GM19455 (cell line): ENCODE measurements at regions not wholly inside any gene's neighbourhood (a gene's known extent, or its start where the extent isn't known, plus 50 kb on each side); places are given as distances from the start of the nearest gene placed in this dataset.

Experiments used
- ATAC-seq: cut with Tn5 transposase; IDR thresholded peaks from one replicate; pipeline ENCODE4 v1.9.1; 2021; ENCODE audit not compliant: unreplicated experiment

GRCh38 chr9:73643379-73644013, 491.8 kb downstream of the ANXA1 start:
- ATAC-seq = no peak

- ATAC-seq = no peak
These were observed 495.9 kb downstream of the ANXA1 start for GRCh38 chr9:73647560-73647959.

DNA sequence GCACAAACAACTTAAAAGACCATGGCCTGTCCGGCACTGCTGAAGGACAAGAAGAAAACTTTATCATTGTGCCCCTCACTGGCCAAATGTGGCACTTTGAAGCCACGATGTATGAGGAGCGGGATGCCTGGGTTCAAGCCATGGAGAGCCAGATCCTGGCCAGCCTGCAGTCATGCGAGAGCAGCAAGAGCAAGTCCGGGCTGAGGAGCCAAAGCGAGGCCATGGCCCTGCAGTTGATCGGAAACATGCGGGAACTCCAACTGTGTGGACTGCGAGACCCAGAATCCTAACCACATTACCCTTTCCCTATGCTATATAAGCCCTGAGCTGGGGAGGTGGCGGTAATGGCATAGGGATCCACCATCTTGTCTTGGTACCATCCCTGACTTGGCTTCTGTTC, 497.9 kb downstream of the ANXA1 start:
- ATAC-seq = no peak

GRCh38 chr9:73655363-73655762, 503.7 kb downstream of the ANXA1 start:
- no peak for ATAC-seq

- ATAC-seq = no peak
These were observed 504.2 kb downstream of the ANXA1 start for GRCh38 chr9:73655831-73656230.

DNA sequence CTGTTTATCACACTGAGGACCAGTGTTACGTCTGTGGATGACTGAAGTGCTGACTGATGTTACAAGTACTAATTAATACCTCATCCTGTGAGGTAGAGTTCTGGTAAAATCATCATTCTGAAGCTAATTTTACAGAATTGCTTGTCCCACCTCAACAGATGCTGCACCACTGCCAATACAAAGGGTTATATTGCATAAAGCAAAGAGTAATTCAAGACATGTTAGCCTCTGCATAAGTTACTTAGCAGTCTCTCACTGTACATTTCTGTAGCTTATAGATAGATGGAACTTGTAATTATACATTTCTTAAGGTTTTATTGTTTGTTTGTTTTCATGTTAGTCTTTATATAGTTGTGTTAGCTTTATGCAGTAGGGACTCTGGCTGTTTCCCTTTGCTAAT, 513.6 kb downstream of the ANXA1 start:
- ATAC-seq = no peak

DNA sequence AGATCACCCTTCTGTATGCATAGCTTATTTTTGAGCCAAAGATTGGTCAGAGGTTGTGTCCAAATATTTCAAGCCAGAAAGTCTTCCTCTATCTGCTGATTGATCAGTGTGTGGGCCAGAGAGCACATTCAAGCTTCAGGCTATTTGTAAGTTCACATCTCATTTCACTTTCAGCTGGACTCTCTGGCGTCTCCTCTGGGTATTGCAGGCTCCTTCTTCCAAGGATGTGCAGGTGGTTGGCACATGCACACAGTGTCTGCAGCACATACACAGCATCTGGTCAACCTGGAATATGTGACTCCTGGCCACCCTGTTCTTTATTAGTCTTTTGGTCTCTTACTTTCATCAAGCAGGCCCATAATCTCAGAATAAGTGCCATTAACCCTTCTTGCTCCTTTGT, 516.1 kb downstream of the ANXA1 start:
- no peak for ATAC-seq

- no peak for ATAC-seq
These were observed 529.2 kb downstream of the ANXA1 start for GRCh38 chr9:73680831-73681230.

GRCh38 chr9:73682789-73683188, 531.1 kb downstream of the ANXA1 start:
- no peak for ATAC-seq

- peak; percentile 61 for ATAC-seq
These were observed 532.4 kb downstream of the ANXA1 start for GRCh38 chr9:73683862-73684591.

DNA sequence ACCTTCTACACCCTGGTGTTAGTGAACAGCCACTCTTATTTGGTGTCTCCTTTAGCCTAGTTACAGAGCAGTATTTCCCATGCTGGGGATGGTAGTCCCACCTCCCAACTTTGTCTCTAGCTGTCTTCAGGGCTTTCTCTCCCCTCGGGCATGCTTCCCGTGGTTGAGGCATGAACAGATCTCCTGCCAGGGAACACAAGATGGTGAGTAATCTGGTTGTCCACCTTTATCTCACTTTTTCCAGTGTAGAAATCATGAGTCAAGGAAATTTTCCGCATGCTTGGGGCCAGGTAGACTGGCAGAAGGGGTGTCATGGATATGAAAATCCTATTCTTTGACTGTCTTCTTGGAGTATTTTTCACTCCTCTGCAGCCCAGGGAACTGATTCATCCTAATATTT, 532.9 kb downstream of the ANXA1 start:
- no peak for ATAC-seq

GRCh38 chr9:73685786-73686185, 534.1 kb downstream of the ANXA1 start:
- no peak for ATAC-seq

DNA sequence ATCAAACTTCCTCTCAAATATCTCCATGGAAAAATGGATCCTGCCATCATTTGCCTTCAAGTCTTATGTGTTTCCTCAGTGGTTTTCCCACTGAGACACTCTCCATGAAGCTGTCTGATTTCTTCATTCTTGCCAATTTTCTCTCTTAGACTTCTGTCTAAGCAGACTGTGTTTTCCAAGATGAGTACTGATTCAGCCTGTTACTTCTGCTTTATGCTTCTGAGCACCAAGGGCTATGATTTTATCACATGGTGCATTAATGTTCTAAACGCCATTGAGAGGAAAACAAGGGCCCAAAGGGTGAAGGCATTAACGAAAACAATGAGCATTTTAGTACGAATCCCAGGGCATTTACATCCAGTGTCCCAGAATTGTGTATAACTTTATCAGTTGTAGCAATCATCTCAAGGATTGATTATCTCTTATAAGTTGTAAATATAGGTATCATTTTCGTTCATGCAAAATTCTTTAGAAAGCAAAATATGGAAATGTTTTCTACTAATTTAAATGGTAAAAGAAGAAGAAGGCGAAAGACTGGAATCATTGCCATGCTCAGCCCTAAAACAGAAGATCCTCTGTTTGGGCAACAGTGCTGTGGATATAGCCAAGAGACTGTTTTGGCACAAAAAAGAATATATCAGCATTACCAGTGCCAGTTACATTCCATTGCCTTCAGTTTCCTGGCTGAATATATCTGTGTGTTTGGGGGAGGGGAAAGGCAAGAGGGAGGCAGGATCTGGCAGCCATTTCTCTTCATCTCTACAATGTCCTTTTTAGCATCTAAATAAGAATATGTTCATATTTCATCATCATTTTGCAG, 537.6 kb downstream of the ANXA1 start:
- ATAC-seq = no peak

- ATAC-seq = no peak
These were observed 549.9 kb downstream of the ANXA1 start for GRCh38 chr9:73701415-73702057.

DNA sequence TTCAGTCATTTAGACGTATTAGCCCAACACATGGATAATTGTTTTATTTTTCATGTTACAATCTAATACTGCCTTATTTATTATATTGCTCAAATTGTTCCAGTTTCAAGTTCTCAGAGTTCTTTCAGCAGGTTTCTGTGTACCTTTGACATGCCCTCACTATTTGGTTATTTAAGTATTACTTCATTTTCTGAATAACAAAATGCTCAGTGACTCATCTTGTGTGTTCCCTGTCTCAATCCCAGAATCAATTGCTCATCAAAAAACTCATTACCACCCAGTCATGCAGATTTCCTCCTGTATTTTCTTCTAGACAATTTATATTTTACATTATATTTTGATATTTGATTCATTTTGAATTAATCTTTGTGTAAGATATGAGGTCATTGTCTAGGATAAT, 562.6 kb downstream of the ANXA1 start:
- ATAC-seq = no peak

- ATAC-seq = no peak
These were observed 563.9 kb downstream of the ANXA1 start for GRCh38 chr9:73715591-73715990.

DNA sequence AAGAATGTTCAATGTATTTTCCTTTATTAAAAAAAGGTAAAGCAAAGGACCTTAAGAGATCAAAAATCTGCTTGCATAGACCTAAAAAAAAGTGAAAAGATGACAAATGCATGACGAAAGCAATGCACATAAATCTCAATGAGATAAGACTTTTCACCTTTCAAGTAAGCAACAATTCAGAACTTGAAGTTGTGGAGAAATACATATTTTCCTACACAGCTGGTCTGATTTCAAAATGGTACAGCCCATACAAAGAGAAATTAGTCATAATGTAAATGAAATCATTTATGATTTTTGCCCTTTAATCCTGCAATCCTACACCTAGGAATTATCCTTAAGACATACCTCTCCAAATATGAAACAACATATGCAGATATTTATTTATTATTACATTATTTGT, 568.0 kb downstream of the ANXA1 start:
- no peak for ATAC-seq

DNA sequence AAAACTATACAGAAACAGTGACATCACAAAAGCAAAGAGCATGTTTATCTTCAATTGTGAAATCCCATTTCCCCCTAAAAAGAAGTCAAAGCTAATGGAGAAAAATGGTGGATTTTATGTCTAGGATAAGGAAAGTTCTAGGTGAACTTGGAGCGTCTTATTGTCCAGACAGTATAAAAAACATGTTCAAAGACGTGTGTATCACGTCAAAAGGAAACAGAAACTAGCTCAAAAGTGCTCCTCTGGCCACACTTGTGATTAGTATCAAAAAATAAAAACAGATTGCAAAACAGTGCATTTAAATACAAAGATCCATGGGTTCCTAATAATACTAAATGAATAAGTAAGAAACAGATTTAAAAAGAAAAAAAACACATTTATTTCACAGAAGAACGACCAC, 568.9 kb downstream of the ANXA1 start:
- ATAC-seq = no peak

DNA sequence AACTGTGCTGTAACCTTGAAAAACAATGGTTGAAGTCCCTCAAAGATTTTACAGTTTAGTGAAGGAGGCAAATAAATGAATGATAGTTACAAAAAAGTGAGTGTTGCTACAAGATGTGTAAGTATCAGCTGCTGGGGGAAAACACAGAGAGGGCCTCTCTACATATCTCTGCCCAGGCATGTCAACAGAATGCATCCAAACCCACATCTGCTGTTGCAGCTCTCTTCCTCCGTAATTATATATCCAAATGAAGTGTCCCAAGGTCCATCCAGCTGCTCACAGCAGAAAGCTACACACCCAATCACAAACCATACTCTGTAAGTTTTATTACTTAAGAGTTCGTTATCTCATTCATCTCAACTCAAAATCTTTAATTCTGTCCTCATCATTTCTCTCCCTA, 584.6 kb downstream of the ANXA1 start:
- no peak for ATAC-seq

- ATAC-seq = no peak
These were observed 587.3 kb downstream of the ANXA1 start for GRCh38 chr9:73738741-73739530.

- no peak for ATAC-seq
These were observed 589.7 kb downstream of the ANXA1 start for GRCh38 chr9:73741316-73741715.
